ENCODE measurements at regions not wholly inside any gene's neighbourhood (a gene's known extent, or its start where the extent isn't known, plus 50 kb on each side); places are given as distances from the start of the nearest gene placed in this dataset.

GRCh38 chr4:138845664-138846063, 169.9 kb upstream of the NOCT start:
- TF ChIP-seq CTCF (IDR thresholded peaks at IDR 0.05) (no peak), POLR2A (IDR thresholded peaks at IDR 0.05) (no peak)
